GM13976 (cell line): ENCODE measurements at regions not wholly inside any gene's neighbourhood (a gene's known extent, or its start where the extent isn't known, plus 50 kb on each side); places are given as distances from the start of the nearest gene placed in this dataset.

Experiments used
- DNase-seq: peaks from one replicate; pipeline ENCODE4 v3.0.0; 2012; ENCODE audit warnings: low spot score
- in situ Hi-C: fragments of 300-500 bp; cut with MboI; formaldehyde crosslinking; loops from one replicate; pipeline ENCODE4 v1.12.0; 2022; ENCODE audit warnings: low sequenced_read_pairs, mixed read lengths, inconsistent platforms; ENCODE audit not compliant: unreplicated experiment
- TF ChIP-seq, protein P1 (sequence below): IDR thresholded peaks from 2 replicates; pipeline ENCODE4 v1.5.1; 2012; ENCODE audit warnings: borderline replicate concordance, mild to moderate bottlenecking; ENCODE audit not compliant: insufficient read depth; ENCODE audit errors: extremely low read depth, missing control alignments, control extremely low read depth

DNA sequence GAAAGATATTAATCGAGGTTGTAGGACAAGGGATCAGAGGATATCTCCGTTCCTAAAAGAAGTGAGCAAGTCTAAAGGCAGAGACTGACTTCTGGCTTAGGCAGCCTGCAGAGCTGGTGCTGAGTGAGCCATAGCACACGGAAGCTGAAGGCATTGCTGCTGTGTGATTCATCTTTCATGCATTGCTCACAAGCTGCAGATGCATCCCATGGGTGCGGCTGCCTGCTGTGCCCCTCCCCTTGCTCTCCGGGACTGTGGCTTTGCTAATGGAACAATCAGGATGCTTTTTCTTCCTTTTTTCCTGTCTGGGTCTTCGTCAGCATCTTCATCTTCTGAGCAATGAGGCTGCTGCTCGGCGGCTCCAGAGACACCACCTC lies 341.4 kb downstream of the DIRAS2 start:
- TF ChIP-seq, protein P1, sequence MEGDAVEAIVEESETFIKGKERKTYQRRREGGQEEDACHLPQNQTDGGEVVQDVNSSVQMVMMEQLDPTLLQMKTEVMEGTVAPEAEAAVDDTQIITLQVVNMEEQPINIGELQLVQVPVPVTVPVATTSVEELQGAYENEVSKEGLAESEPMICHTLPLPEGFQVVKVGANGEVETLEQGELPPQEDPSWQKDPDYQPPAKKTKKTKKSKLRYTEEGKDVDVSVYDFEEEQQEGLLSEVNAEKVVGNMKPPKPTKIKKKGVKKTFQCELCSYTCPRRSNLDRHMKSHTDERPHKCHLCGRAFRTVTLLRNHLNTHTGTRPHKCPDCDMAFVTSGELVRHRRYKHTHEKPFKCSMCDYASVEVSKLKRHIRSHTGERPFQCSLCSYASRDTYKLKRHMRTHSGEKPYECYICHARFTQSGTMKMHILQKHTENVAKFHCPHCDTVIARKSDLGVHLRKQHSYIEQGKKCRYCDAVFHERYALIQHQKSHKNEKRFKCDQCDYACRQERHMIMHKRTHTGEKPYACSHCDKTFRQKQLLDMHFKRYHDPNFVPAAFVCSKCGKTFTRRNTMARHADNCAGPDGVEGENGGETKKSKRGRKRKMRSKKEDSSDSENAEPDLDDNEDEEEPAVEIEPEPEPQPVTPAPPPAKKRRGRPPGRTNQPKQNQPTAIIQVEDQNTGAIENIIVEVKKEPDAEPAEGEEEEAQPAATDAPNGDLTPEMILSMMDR = no peak
- in situ Hi-C loops = no loop called here
- DNase-seq = no peak

DNA sequence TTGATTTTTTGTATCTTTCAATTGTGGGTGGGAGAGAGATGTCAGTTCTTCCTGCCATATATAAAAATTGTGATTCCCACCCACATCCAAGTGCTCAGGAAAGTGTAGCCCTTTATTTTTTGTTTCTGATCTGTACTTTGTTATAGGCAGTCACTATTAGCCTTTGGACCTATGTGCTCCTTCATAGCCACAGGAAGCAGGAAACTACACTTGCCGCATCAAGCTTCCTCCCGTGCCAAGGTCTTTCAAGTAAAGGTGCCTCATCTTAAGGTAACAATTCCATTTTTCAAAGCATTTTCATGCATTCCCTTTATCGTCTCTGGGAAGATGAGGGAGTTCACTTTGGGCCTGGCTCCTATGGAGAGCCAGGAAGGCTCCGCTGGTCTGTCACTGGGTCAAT lies 339.0 kb downstream of the DIRAS2 start:
- in situ Hi-C loops = no loop called here
- no peak for DNase-seq
- TF ChIP-seq, protein P1 = no peak

DNA sequence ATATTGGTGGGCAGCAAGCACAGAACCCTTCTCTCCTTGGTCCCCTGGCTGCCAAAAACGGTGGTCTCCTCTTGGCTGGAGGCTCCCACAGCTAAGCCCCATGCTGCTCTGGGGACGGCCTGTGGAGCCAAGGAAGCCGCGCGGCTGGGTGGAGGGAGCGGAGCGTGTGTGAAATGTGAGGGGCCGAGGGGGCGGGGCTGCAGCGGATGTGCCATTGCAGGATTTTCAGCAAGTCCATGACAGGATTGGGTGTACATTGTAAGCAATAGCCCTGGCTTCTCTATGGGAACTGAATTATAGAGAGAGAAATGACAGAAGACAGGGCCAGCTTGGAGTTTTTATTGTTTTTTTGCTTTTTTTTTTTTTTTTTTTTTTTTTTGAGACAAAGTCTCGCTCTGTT lies 336.5 kb downstream of the DIRAS2 start:
- TF ChIP-seq, protein P1 = no peak
- in situ Hi-C loops = no loop called here
- no peak for DNase-seq

DNA sequence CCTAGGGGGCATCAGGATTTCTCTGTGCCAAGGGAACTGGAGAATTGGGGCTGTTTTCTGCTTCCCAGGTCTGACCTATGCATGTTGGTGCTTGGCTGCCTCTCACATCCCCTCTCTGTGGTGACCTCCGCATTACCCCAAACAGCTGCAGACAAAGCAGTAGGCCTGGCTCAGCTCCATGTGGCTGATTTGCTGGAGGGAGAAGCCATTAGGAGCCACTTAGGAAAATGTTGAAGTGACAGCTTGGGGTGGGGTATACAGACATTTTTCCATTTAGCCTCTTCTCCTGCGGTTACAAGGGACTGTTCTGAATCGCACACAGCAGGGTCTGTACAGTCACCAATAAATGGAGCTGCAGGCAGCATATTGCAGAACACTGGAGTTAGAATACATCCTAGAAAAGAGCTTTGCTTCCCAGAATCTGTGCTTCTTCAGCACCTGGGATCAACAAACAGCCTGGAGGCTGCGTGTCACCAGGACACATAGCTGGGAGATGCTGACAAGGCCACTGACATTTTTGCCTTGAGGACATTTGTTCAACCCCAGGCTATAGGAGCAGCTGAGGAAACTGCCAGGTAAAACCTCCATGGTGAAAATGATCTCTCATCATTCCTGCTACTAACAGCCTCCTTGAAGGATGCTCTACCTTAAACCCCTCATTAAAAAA lies 335.3 kb downstream of the DIRAS2 start:
- DNase-seq = no peak
- TF ChIP-seq, protein P1 = no peak
- in situ Hi-C loops = no loop called here

DNA sequence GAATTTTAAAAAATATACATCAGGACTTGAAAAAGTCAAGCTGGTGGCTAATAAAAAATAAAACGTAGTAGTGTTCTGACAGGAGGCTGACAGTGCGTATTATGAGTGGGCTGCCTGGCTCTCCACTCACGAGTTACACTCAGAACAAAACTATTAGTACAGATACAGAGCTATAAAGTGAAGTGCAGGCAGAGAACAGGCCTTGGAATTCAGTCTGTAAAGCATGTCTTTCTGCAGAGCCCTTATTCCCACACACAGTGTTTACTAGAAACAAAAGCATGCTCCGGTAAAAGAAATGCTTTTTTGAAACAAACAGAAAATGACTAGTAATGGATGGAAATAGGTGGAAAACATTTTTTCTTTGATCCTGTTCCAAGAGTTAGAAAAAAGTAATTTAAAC lies 334.7 kb downstream of the DIRAS2 start:
- in situ Hi-C loops = no loop called here
- TF ChIP-seq, protein P1 = no peak
- no peak for DNase-seq

DNA sequence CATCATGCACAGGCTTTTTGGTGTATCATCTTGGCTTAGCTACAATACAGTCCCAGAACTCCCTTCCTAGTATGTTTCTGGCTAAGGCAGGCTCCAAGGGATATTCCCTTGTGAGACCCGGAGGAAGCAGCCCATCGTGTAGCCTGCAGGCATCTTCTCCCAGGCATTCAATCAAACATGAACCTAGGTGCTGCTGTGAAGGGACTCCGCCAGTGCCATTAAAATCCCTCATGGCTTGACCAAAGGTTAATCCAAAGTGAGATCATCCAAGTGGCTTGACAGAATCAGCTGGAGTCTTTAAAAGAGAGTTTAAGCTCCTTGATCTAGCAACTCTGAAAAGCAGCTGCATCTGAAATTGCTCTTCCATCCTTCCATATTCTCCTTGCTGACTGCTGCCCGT lies 333.9 kb downstream of the DIRAS2 start:
- TF ChIP-seq, protein P1 = no peak
- in situ Hi-C loops = no loop called here
- DNase-seq = no peak
